NCI-H2107 treated with DMSO at 0.1 percent for 48 hours (cell line): ENCODE measurements at regions not wholly inside any gene's neighbourhood (a gene's known extent, or its start where the extent isn't known, plus 50 kb on each side); places are given as distances from the start of the nearest gene placed in this dataset.
"Not testable (repeated sequence)": the region's sequence is repeated elsewhere in the genome, so short reads cannot be mapped to it uniquely, and the experiment has no call there.

Source experiments
- DNase-seq: peaks from one replicate; lab custom pipeline; 2025; ENCODE audit not compliant: unreplicated experiment; lab: John Stamatoyannopoulos, UW

DNA sequence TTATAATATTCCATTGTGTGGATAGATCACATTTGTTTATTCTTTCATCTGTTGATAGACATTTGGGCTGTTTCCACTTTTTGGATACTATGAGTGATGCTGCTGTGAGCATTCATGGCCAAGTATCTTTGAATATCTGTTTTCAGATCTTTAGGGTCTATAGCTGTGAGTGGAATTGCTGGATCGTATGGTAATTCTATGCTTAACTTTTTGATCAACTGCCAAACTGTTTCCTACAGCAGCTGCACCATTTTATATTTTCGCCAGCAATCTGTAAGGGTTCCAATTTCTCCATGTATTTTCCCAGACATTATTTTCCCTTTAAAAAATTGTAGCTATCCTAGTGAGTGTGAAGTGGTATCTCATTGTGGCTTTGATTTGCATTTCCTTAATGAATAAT lies 238.1 kb downstream of the AACS start:
- DNase-seq = no peak

DNA sequence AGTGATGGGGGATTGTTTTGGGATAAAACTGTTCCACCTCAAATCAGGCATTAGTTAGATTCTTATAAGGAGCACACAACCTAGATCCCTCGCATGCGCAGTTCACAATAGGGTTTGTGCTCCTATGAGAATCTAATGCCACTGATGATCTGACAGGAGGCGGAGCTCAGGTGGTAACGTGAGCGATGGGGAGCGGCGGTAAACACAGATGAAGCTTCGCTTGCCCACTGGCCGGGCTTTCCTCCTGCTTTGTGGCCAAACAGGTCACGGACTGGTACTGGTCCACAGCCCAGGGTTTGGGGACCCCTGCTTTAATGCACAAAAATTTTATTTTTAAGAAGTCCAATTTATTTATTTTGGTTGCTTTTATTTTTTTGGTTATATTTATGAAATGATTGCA lies 238.8 kb downstream of the AACS start:
- no peak for DNase-seq

- DNase-seq = no peak
Measured at GRCh38 chr12:125305231-125305630, 240.0 kb downstream of the AACS start.

GRCh38 chr12:125310461-125310860 lies 245.2 kb downstream of the AACS start:
- DNase-seq = no peak

GRCh38 chr12:125311050-125311449 lies 245.8 kb downstream of the AACS start:
- DNase-seq = no peak

- DNase-seq = no peak
Measured at GRCh38 chr12:125312471-125312870, 247.2 kb downstream of the AACS start.

GRCh38 chr12:125314051-125314755 lies 249.0 kb downstream of the AACS start:
- DNase-seq = no peak

DNA sequence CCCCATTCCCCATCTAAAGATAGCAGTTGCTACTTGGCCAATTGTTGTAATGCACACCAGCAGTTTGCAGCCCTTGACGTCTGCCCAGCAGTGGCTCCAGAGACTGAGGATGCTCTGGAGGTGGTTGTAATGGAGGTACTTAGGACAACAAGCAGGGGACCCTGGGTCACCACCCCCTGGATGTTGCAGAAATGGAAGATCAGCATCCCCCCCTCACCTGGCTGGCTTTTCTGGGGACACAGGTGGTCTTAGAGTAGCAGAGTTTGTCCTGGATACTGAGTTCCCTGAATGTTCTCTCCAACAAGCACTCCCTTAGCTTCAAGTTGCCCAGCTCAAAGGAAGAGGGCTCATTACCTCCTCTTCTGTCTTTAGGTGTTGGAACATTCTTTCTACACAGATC lies 250.5 kb downstream of the AACS start:
- no peak for DNase-seq

DNA sequence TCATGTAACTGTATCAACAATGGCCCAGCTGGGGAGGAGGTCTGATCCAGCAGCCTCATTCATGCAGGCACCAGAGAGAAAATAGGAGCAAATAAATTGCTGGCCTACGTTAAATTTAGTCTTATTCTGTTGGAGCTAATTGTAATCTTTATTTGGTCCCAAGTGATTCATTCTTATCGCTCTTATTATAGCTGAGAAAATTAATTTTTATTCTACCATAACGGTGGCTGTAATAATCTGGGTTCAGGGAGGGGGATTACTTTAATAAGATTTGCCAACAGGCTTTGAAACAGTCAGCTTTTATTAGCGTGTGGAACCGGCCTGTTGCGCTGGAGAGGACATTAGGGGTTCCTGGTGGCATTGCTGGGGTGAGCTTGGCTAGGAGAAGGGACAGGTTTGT lies 254.9 kb downstream of the AACS start:
- no peak for DNase-seq

GRCh38 chr12:125324861-125325490 lies 259.7 kb downstream of the AACS start:
- no peak for DNase-seq

DNA sequence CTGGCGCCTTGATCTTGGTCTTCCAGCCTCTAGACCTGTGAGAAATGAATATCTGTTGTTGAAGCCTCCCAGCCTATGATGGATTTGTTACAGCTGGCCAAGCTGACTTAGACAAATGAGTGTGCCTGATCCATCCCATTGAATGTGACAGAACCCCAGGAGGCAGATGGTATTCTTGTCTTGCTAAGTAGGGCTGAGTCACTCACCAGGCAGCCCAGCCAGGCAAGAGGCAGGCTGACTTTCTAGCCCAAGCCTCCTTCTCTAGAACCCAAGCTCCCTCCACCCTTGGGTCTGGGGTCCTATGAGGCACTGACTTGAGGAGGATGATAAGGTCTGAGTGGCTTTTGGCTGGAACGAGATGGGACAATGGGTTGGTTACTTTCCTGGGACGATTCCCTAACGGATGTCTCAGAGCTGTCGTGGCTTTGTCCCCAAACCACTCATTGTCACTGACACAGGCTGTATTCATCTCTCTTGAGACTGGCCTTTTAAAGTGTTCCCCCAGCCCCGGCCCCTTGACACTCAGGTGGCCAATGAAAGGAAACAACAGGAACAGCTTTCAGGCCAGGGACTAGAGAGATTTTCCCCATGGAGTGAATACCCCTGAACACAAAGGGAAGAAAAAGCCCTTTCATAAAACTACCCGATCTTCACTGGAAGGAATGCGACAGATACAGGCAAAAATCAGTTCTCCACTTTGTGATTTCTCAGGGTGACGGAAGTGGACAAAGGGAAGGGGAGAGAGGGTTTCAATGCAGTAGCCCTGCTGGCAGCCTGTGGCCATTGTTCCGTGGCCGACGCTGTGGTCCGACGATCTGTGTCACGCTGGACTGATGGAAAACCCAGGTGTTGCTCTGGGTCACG lies 264.2 kb downstream of the AACS start:
- no peak for DNase-seq

DNA sequence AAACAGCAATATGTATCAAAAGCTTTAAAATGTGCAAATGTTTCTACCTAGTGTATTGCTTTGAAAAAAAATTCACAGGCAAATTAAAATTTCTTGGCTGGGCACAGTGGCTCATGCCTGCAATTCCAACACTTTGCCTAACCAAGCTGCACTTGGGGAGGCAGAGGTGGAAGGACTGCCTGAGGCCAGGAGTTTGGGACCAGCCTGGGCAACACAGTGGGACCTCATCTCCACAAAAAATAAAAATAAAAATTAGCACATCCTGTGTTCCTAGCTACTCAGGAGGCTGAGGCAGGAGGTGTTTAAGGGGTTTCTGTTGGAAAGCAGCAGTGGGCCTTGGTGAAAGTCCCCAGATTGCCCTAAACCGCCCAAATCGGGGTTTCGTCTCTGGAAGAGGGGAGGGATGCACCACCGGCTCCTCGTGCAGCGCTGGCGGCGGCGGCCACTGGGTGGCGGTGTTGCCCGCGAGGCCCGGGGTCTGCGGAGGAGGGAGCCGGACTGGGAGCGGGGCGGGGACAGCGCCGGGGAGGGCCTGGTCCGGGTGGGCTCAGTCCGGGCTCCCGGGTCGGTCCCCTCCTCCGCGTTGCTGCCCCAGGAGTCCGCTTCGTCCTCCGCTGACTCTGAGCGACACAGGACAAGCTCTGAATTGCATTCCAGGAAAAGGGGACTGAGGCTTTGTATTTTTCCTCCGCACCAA lies 265.6 kb downstream of the AACS start:
- DNase-seq = no peak

- DNase-seq = no peak
Measured at GRCh38 chr12:125331342-125332052, 266.3 kb downstream of the AACS start.

DNA sequence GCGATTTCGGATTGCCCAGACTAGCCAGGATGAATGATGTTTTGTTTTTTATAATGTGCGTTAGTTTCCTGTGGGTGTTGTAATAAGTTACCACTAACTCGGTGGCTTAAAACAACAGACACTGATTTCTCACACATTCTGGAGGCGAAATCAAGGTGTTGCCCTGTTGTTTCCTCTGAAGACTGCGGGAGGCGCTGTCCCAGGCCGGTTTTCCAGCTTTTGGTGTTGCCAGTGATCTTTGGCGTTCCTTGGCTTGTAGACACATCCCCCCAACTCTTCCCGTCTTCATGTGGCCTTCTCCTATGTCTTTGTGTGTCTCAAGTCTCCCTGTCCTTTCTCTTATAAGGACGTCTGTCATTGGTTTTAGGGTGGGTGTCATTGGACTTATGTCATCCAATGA lies 267.7 kb downstream of the AACS start:
- DNase-seq = no peak

DNA sequence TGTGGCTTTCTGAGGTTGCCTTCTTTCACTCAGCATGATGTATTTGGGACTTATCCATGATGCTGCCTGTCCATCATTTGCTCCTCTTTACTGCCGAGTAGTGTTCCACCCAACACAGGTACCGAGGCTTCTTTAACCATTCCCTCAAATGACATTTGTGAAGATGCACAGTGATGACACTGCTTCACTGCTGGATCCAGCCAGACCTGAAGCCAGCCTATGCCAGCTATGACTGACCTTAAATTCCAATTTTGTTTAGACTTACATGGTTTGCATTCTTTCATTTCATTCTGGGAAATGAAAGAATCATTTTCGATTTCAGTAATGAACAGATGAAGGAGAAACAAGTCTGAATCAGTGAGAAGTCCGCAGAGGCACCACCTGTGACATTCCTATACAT lies 271.0 kb downstream of the AACS start:
- DNase-seq = no peak

DNA sequence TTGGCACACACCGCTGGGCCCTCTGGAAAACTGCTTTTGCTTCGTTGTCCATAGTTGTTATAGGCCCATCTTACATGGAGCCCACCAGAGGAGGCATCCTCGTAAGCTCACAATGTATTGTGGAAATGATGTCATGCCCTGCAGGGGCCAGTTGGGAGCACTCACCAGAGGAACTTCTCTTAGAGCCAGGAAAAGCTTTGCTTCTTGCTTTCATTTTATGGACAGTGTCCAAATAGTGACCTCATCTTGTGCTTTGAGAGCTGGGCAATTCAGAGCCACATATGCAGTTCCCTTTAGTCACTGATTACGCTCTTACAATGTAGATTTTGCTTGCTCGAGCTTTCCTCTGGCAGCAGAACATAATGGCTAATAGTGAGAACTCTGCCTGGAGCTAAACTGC lies 275.6 kb downstream of the AACS start:
- no peak for DNase-seq

GRCh38 chr12:125341422-125341821 lies 276.2 kb downstream of the AACS start:
- DNase-seq = no peak

- DNase-seq = no peak
Measured at GRCh38 chr12:125343649-125344048, 278.4 kb downstream of the AACS start.

DNA sequence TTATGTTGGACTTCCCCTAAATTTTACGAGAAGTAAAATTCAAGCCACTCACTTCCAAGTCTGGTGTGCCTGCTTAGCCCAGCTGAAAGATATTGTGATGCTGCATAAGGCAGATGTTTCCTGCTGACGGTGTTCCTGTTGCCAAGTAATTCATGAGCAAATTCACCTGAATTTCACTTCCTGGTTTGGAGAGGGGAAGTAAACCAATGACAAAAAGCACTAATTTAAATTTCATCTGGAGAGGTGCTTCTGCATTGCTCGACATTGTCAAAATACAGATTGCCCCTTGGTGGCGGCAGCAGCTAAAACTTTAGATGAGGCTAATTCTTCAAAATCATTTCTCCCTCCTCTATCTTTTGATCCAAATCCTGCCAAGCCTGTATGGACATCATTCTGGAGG lies 281.1 kb downstream of the AACS start:
- DNase-seq = no peak

DNA sequence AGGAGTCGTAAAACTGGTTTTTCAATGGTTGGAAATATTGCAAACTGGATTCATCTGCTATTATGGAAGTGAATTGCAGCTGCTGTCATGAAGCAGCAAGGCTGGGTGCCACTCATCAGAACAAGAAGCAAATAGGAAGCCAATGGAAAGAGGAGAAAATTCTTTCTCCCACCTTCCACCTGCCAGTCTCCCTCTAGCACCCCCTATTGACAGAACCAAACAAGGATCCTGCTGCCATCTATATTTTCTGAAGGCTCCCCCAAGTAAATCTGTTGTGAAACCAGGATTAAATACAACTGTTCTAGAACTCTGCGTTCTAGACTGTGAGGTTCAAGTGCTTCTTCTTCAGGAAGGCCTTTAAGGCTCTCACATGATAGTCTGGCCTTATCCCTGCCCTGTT lies 286.6 kb downstream of the AACS start:
- DNase-seq = no peak

- not testable (repeated sequence) for DNase-seq
Measured at GRCh38 chr12:125353002-125353401, 287.8 kb downstream of the AACS start.
